Fibroblast of villous mesenchyme (primary cell): ENCODE measurements at regions not wholly inside any gene's neighbourhood (a gene's known extent, or its start where the extent isn't known, plus 50 kb on each side); places are given as distances from the start of the nearest gene placed in this dataset.
"Not testable (repeated sequence)": the region's sequence is repeated elsewhere in the genome, so short reads cannot be mapped to it uniquely, and the experiment has no call there.

ENCODE experiments used
- DNase-seq: peaks from one replicate; pipeline ENCODE4 v3.0.0-alpha.2; 2010; ENCODE audit warnings: low read depth
- H3K4me3 ChIP-seq: 2 replicates; pipeline ENCODE4 v1.5.1; 2011; ENCODE audit warnings: low read depth, mild to moderate bottlenecking, low read length
- CTCF ChIP-seq: IDR thresholded peaks from 2 replicates; pipeline ENCODE4 v1.5.1; 2012; ENCODE audit warnings: low read depth, mild to moderate bottlenecking, low read length; ENCODE audit not compliant: insufficient read depth

- TF ChIP-seq CTCF: no peak
- no peak overlapping the region for H3K4me3 ChIP-seq
- peak; percentile 17 for DNase-seq
These were observed 255.1 kb downstream of the SPRY1 start for GRCh38 chr4:123651536-123652180.

- no peak for DNase-seq
- H3K4me3 ChIP-seq: no peak overlapping the region
- TF ChIP-seq CTCF: no peak
These were observed 255.9 kb downstream of the SPRY1 start for GRCh38 chr4:123652476-123652875.

- no peak for TF ChIP-seq CTCF
- DNase-seq: no peak
- no peak overlapping the region for H3K4me3 ChIP-seq
These were observed 256.6 kb downstream of the SPRY1 start for GRCh38 chr4:123653236-123653635.

GRCh38 chr4:123656746-123657294 is 260.2 kb downstream of the SPRY1 start:
- not testable (repeated sequence) for H3K4me3 ChIP-seq, DNase-seq

- H3K4me3 ChIP-seq, DNase-seq: not testable (repeated sequence)
These were observed 261.0 kb downstream of the SPRY1 start for GRCh38 chr4:123657606-123658005.

GRCh38 chr4:123659262-123659661 is 262.7 kb downstream of the SPRY1 start:
- DNase-seq: peak; percentile 81
- H3K4me3 ChIP-seq: no peak overlapping the region
- TF ChIP-seq CTCF: no peak

GRCh38 chr4:123659730-123660129 is 263.1 kb downstream of the SPRY1 start:
- no peak overlapping the region for H3K4me3 ChIP-seq
- DNase-seq: peak; percentile 32
- TF ChIP-seq CTCF: peak; percentile 31

GRCh38 chr4:123661080-123661737 is 264.6 kb downstream of the SPRY1 start:
- no peak overlapping the region for H3K4me3 ChIP-seq
- DNase-seq: peak; percentile 36
- TF ChIP-seq CTCF: peak; percentile 59
